Activated T-cell treated with anti-CD3 and anti-CD28 coated beads, Interleukin-2, amount 50 U/mL, for 24 hours (primary cell): ENCODE measurements at regions not wholly inside any gene's neighbourhood (a gene's known extent, or its start where the extent isn't known, plus 50 kb on each side); places are given as distances from the start of the nearest gene placed in this dataset.
"Not testable (repeated sequence)": the region's sequence is repeated elsewhere in the genome, so short reads cannot be mapped to it uniquely, and the experiment has no call there.

ENCODE experiments used
- DNase-seq: peaks from one replicate; pipeline ENCODE4 v3.0.0-alpha.2; 2020
- H3K27ac Mint-ChIP-seq: 2 replicates; pipeline ENCODE4 v1.8.0; 2020; ENCODE audit warnings: mild to moderate bottlenecking, mixed read lengths
- H3K27me3 Mint-ChIP-seq: 2 replicates; pipeline ENCODE4 v1.8.0; 2020; ENCODE audit warnings: mixed read lengths
- H3K36me3 Mint-ChIP-seq: 2 replicates; pipeline ENCODE4 v1.8.0; 2020; ENCODE audit warnings: low read depth, mixed read lengths
- H3K4me1 Mint-ChIP-seq: 2 replicates; pipeline ENCODE4 v1.8.0; 2020; ENCODE audit warnings: low read depth, mixed read lengths
- H3K4me3 Mint-ChIP-seq: 2 replicates; pipeline ENCODE4 v1.8.0; 2020; ENCODE audit warnings: mild to moderate bottlenecking, moderate library complexity, mixed read lengths
- H3K9me3 Mint-ChIP-seq: 2 replicates; pipeline ENCODE4 v1.8.0; 2020; ENCODE audit warnings: mixed read lengths

- not testable (repeated sequence) for H3K27me3 Mint-ChIP-seq, DNase-seq, H3K9me3 Mint-ChIP-seq, H3K4me3 Mint-ChIP-seq, H3K27ac Mint-ChIP-seq, H3K4me1 Mint-ChIP-seq, H3K36me3 Mint-ChIP-seq
These were observed 406.1 kb downstream of the NFIB start for GRCh38 chr9:13907842-13908241.

- DNase-seq: no peak
- Mint-ChIP-seq H3K27ac (no peak overlapping the region), H3K9me3 (peaks cover 6% of the 10 kb centered on the region), H3K4me1 (no peaks in the 10 kb centered on the region), H3K27me3 (no peaks in the 10 kb centered on the region), H3K4me3 (no peak overlapping the region), H3K36me3 (no peaks in the 10 kb centered on the region)
These were observed 409.2 kb downstream of the NFIB start for GRCh38 chr9:13904746-13905145.

- DNase-seq: no peak
- Mint-ChIP-seq H3K4me1 (no peaks in the 10 kb centered on the region), H3K27ac (no peak overlapping the region), H3K4me3 (no peak overlapping the region), H3K9me3 (peaks cover 6% of the 10 kb centered on the region), H3K27me3 (no peaks in the 10 kb centered on the region), H3K36me3 (no peaks in the 10 kb centered on the region)
These were observed 409.6 kb downstream of the NFIB start for GRCh38 chr9:13904311-13904710.

GRCh38 chr9:13902286-13903066 is 411.5 kb downstream of the NFIB start:
- Mint-ChIP-seq H3K4me1 (no peaks in the 10 kb centered on the region), H3K36me3 (no peaks in the 10 kb centered on the region), H3K27me3 (no peaks in the 10 kb centered on the region), H3K9me3 (peaks cover 3% of the 10 kb centered on the region), H3K4me3 (no peak overlapping the region), H3K27ac (no peak overlapping the region)
- no peak for DNase-seq

- no peak for DNase-seq
- Mint-ChIP-seq H3K36me3 (no peaks in the 10 kb centered on the region), H3K27ac (no peak overlapping the region), H3K4me1 (no peaks in the 10 kb centered on the region), H3K27me3 (no peaks in the 10 kb centered on the region), H3K4me3 (no peak overlapping the region), H3K9me3 (peaks cover 1% of the 10 kb centered on the region)
These were observed 412.8 kb downstream of the NFIB start for GRCh38 chr9:13901176-13901575.

- Mint-ChIP-seq H3K9me3 (peaks cover 1% of the 10 kb centered on the region), H3K4me1 (no peaks in the 10 kb centered on the region), H3K4me3 (no peak overlapping the region)
These were observed 413.5 kb downstream of the NFIB start for GRCh38 chr9:13900449-13900848.

GRCh38 chr9:13899924-13900323 is 414.0 kb downstream of the NFIB start:
- H3K4me3 Mint-ChIP-seq: no peak overlapping the region
- DNase-seq: no peak
- H3K4me1 Mint-ChIP-seq: no peaks in the 10 kb centered on the region
- H3K9me3 Mint-ChIP-seq: peaks cover 1% of the 10 kb centered on the region
- H3K27me3 Mint-ChIP-seq: no peaks in the 10 kb centered on the region
- H3K36me3 Mint-ChIP-seq: no peaks in the 10 kb centered on the region
- H3K27ac Mint-ChIP-seq: no peak overlapping the region

More at GRCh38 chr9:13900449-13900848, 413.5 kb downstream of the NFIB start:
- DNase-seq: no peak
- Mint-ChIP-seq H3K27me3 (no peaks in the 10 kb centered on the region), H3K36me3 (no peaks in the 10 kb centered on the region), H3K27ac (no peak overlapping the region)

- H3K4me3 Mint-ChIP-seq: no peak overlapping the region
These were observed 415.0 kb downstream of the NFIB start for GRCh38 chr9:13898957-13899356.

GRCh38 chr9:13896922-13897835 is 416.8 kb downstream of the NFIB start:
- H3K27me3 Mint-ChIP-seq: no peaks in the 10 kb centered on the region
- H3K27ac Mint-ChIP-seq: no peak overlapping the region
- H3K4me1 Mint-ChIP-seq: no peaks in the 10 kb centered on the region
- H3K9me3 Mint-ChIP-seq: peaks cover 3% of the 10 kb centered on the region
- H3K36me3 Mint-ChIP-seq: no peaks in the 10 kb centered on the region
- DNase-seq: no peak
- no peak overlapping the region for H3K4me3 Mint-ChIP-seq

More at GRCh38 chr9:13898957-13899356, 415.0 kb downstream of the NFIB start:
- peaks cover 3% of the 10 kb centered on the region for H3K9me3 Mint-ChIP-seq
- no peaks in the 10 kb centered on the region for H3K36me3 Mint-ChIP-seq
- no peaks in the 10 kb centered on the region for H3K4me1 Mint-ChIP-seq
- no peaks in the 10 kb centered on the region for H3K27me3 Mint-ChIP-seq
- no peak overlapping the region for H3K27ac Mint-ChIP-seq
- DNase-seq: no peak

- DNase-seq: no peak
- Mint-ChIP-seq H3K36me3 (no peaks in the 10 kb centered on the region), H3K27ac (no peak overlapping the region), H3K9me3 (peaks cover 2% of the 10 kb centered on the region), H3K4me3 (no peak overlapping the region), H3K4me1 (no peaks in the 10 kb centered on the region), H3K27me3 (no peaks in the 10 kb centered on the region)
These were observed 417.9 kb downstream of the NFIB start for GRCh38 chr9:13896047-13896446.

- no peak for DNase-seq
- Mint-ChIP-seq H3K27me3 (no peaks in the 10 kb centered on the region), H3K9me3 (peaks cover 40% of the 10 kb centered on the region), H3K4me3 (no peak overlapping the region), H3K27ac (no peak overlapping the region), H3K4me1 (no peaks in the 10 kb centered on the region), H3K36me3 (no peaks in the 10 kb centered on the region)
These were observed 428.7 kb downstream of the NFIB start for GRCh38 chr9:13885258-13885657.

GRCh38 chr9:13879981-13880380 is 434.0 kb downstream of the NFIB start:
- Mint-ChIP-seq H3K36me3 (no peaks in the 10 kb centered on the region), H3K27ac (no peak overlapping the region), H3K4me1 (no peaks in the 10 kb centered on the region), H3K27me3 (no peaks in the 10 kb centered on the region), H3K9me3 (peaks cover 35% of the 10 kb centered on the region), H3K4me3 (no peak overlapping the region)
- no peak for DNase-seq

GRCh38 chr9:13879011-13879410 is 434.9 kb downstream of the NFIB start:
- Mint-ChIP-seq H3K27me3 (no peaks in the 10 kb centered on the region), H3K27ac (no peak overlapping the region), H3K36me3 (no peaks in the 10 kb centered on the region), H3K9me3 (peaks cover 28% of the 10 kb centered on the region), H3K4me3 (no peak overlapping the region), H3K4me1 (no peaks in the 10 kb centered on the region)
- DNase-seq: no peak

GRCh38 chr9:13878241-13878711 is 435.7 kb downstream of the NFIB start:
- peaks cover 31% of the 10 kb centered on the region for H3K9me3 Mint-ChIP-seq

GRCh38 chr9:13876741-13877140 is 437.2 kb downstream of the NFIB start:
- Mint-ChIP-seq H3K27me3 (no peaks in the 10 kb centered on the region), H3K9me3 (peaks cover 27% of the 10 kb centered on the region), H3K4me3 (no peak overlapping the region), H3K27ac (no peak overlapping the region), H3K36me3 (no peaks in the 10 kb centered on the region), H3K4me1 (no peaks in the 10 kb centered on the region)
- DNase-seq: no peak

More at GRCh38 chr9:13878241-13878711, 435.7 kb downstream of the NFIB start:
- Mint-ChIP-seq H3K36me3 (no peaks in the 10 kb centered on the region), H3K27ac (no peak overlapping the region), H3K4me1 (no peaks in the 10 kb centered on the region), H3K27me3 (no peaks in the 10 kb centered on the region), H3K4me3 (no peak overlapping the region)
- no peak for DNase-seq
